SHP77 treated with DMSO at 0.1 percent for 48 hours (cell line): ENCODE measurements at regions not wholly inside any gene's neighbourhood (a gene's known extent, or its start where the extent isn't known, plus 50 kb on each side); places are given as distances from the start of the nearest gene placed in this dataset.

ENCODE experiments used
- DNase-seq: peaks from one replicate; lab custom pipeline; 2025; lab: John Stamatoyannopoulos, UW

GRCh38 chr12:97336900-97337751 lies 125.5 kb upstream of the RMST start:
- DNase-seq, result no peak

GRCh38 chr12:97342130-97342529 lies 120.5 kb upstream of the RMST start:
- DNase-seq, result no peak

- no peak for DNase-seq
These were observed 114.6 kb upstream of the RMST start for GRCh38 chr12:97347956-97348355.

GRCh38 chr12:97358361-97358760 lies 104.2 kb upstream of the RMST start:
- no peak for DNase-seq

GRCh38 chr12:97359021-97359690 lies 103.4 kb upstream of the RMST start:
- DNase-seq, result no peak

- DNase-seq, result no peak
These were observed 98.9 kb upstream of the RMST start for GRCh38 chr12:97363693-97364092.

GRCh38 chr12:97368462-97369163 lies 94.0 kb upstream of the RMST start:
- DNase-seq, result no peak

GRCh38 chr12:97375310-97375709 lies 87.3 kb upstream of the RMST start:
- DNase-seq, result no peak

- DNase-seq, result no peak
These were observed 82.2 kb upstream of the RMST start for GRCh38 chr12:97380440-97380839.

- no peak for DNase-seq
These were observed 77.5 kb upstream of the RMST start for GRCh38 chr12:97385121-97385520.

GRCh38 chr12:97386133-97386581 lies 76.4 kb upstream of the RMST start:
- no peak for DNase-seq

- no peak for DNase-seq
These were observed 74.8 kb upstream of the RMST start for GRCh38 chr12:97387844-97388243.

GRCh38 chr12:97394657-97395056 lies 67.9 kb upstream of the RMST start:
- no peak for DNase-seq

GRCh38 chr12:97397008-97397407 lies 65.6 kb upstream of the RMST start:
- no peak for DNase-seq

- DNase-seq, result no peak
These were observed 63.9 kb upstream of the RMST start for GRCh38 chr12:97398704-97399103.

GRCh38 chr12:97404093-97404492 lies 58.5 kb upstream of the RMST start:
- no peak for DNase-seq

GRCh38 chr12:97404543-97404942 lies 58.1 kb upstream of the RMST start:
- peak; percentile 57 for DNase-seq

- no peak for DNase-seq
These were observed 54.2 kb upstream of the RMST start for GRCh38 chr12:97408363-97408762.

- DNase-seq, result no peak
These were observed 51.3 kb upstream of the RMST start for GRCh38 chr12:97411341-97411740.
